AG10803 (cell line): ENCODE measurements at regions not wholly inside any gene's neighbourhood (a gene's known extent, or its start where the extent isn't known, plus 50 kb on each side); places are given as distances from the start of the nearest gene placed in this dataset.

ENCODE experiments used
- DNase-seq: peaks from one replicate; pipeline ENCODE4 v3.0.0; 2010; ENCODE audit warnings: low read depth
- H3K4me3 ChIP-seq: 2 replicates; pipeline ENCODE4 v1.5.1; 2011; ENCODE audit warnings: mild to moderate bottlenecking, low read length, control low read depth
- TF ChIP-seq, protein P1 (sequence below): conservative IDR thresholded peaks from 2 replicates; pipeline ENCODE4 v1.5.1; 2011; ENCODE audit warnings: mild to moderate bottlenecking, low read length, control low read depth, inconsistent platforms

DNA sequence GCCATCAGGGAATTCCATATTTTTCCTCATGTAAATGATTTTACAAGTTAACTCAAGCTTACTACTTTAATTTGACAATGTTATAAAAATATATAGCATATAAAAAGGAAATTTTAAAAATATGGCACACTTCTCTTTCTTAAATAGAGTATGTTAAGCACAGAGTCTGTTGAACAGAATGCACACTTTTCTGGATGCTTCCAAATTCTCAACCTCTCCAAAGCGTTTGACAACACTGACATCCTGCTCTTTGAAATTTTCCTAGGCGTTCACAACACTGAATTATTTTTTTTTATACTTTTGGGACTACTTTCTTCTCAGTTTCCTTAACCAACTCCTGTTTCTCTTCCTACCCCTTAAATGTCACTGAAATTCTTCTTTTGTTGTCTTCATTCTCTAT, 117.8 kb upstream of the PLXNA2 start:
- TF ChIP-seq, protein P1, sequence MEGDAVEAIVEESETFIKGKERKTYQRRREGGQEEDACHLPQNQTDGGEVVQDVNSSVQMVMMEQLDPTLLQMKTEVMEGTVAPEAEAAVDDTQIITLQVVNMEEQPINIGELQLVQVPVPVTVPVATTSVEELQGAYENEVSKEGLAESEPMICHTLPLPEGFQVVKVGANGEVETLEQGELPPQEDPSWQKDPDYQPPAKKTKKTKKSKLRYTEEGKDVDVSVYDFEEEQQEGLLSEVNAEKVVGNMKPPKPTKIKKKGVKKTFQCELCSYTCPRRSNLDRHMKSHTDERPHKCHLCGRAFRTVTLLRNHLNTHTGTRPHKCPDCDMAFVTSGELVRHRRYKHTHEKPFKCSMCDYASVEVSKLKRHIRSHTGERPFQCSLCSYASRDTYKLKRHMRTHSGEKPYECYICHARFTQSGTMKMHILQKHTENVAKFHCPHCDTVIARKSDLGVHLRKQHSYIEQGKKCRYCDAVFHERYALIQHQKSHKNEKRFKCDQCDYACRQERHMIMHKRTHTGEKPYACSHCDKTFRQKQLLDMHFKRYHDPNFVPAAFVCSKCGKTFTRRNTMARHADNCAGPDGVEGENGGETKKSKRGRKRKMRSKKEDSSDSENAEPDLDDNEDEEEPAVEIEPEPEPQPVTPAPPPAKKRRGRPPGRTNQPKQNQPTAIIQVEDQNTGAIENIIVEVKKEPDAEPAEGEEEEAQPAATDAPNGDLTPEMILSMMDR, result no peak
- DNase-seq, result no peak
- no peak overlapping the region for H3K4me3 ChIP-seq

DNA sequence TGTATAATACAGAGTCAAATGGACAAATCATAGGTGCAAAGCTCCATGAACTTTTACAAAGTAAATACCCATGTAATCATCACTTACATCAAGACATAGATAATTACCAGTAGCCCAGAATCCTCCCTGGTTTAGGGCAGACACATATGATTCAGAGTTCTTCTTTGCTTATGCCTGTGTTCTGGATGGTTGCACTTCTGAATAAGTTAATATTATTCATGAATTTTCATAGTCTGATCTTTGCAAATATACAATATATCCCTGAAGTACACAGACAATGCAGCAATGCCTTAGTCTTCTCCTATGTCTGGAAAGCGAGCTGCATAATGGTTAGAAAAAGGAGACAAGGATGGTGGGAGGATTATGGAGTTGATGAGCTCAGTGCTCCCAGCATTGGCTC, 122.4 kb upstream of the PLXNA2 start:
- H3K4me3 ChIP-seq, result no peak overlapping the region
- DNase-seq, result no peak
- TF ChIP-seq, protein P1, result no peak

DNA sequence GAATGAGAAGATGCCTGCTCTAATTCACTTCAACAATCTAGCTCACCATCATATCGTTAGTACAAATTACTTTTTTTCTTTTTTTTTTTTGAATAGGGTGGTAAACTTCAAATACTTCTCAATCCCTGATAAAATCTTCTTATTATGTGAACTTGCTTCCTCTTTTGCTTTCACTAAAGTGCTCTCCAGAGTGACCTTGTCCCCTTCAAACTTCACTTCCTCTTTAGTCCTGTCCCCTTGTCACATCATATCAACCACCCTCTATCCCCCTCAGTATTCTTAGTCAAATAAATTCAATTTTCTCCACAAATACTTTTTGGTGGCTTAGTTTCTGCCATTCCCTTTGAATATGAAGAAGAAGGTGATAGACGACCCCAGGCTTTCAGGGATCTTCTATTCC, 124.9 kb upstream of the PLXNA2 start:
- TF ChIP-seq, protein P1, result no peak
- no peak overlapping the region for H3K4me3 ChIP-seq
- DNase-seq, result no peak

DNA sequence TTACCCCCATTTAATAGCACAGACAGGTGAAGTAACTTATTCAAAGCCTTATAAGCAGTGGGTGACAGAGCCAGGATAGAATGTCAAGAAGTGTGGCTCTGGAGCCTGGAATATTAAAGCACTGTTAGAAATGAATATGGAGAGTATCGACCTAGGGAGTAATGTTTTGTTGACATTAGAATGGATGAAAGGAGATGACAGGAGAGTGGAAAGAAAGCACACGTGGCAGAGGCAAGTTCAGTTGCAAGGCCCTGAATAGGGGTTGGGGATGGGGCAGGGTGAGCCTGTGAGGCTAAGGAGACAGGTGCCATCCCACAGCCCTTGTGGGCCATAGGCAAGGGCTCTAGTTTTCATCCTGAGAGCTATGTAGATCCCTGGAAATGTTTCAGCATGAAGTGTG, 125.5 kb upstream of the PLXNA2 start:
- TF ChIP-seq, protein P1, result no peak
- no peak overlapping the region for H3K4me3 ChIP-seq
- no peak for DNase-seq

DNA sequence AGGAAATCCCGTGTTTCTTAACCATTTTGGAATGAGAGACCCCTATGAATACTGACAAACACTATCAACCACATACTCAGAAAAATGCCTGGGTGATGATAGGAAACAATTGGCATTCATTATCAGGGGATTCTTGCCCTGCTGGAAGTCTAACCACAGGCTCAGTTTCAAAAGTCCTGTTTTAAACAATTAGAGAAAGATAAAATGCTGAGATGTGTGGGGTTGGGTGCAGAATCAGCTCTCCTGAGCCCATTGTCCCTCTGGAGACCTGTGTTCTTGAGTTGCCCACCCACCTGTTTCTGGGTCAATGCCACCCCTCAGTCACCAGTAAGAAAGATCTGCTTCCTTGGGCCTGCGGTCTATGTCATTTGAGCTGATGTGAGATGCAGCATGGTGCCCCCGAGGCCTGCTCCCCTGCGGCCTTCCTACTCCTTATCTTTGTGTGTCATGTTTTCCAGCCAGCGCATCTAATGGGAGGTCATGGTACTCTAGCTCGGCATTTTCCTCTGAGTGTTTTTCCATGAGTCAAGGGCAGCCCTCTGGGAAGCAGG, 130.3 kb upstream of the PLXNA2 start:
- TF ChIP-seq, protein P1, result no peak
- no peak overlapping the region for H3K4me3 ChIP-seq
- DNase-seq, result no peak

DNA sequence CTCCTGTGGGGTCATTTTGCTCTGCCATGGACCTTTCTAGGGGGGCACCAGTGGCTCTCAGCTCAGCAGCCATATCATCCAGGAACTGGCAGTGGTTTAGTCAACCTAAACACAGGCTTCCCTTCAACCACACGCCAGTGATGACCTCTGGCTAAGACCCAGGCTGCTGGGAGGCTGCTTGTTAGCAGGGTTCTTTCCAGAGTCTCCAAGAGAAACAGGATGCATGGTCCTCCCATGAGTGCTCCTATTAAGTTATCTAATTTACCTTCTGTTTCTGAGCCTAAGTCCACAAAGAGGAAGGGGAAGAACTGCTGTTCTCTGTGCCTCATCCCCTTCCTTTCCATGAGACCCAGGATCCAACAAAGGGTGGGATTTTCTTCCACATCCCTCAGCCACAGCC, 137.3 kb upstream of the PLXNA2 start:
- no peak overlapping the region for H3K4me3 ChIP-seq
- TF ChIP-seq, protein P1, result no peak
- no peak for DNase-seq

DNA sequence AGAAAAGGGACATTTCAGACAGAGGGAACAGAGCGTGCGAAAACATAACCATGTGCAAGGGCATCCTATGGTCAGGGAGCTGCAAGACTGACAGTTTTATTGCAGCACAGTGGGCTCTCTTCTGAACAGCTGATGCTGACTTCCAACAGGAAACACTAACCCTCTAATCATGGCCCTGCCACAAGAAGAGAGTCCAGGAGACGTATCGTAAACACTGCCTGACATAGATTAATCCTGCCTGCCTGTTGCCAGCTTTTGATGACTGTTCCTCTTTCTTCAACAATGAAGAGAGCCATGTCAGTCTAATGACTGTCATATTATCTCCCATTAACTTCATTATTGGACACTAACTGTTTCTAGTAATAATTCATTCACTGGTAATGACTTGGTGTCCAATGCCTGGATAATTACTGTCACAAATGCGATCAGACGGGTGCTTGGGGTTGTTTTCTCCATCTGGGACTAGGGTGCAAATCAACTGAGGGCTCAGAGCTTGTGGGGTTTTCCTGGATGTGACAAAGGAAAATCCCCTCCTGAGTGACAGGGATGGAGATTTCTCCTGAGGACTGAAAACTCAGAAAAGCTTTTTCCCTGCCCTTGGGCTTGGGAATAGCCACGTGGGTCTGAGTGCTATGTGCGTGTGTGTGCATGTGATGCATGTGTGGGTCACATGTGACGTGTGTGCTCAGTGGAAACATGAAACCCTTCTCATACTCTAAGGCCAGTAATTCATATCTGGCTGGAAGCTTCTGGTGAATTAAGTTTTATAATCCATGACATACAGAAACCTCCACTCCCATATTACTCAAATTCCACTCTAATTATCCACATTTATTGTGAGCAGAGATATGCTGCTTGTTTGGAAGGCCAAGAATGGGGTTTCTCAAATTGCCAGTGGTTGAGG, 144.0 kb upstream of the PLXNA2 start:
- H3K4me3 ChIP-seq, result no peak overlapping the region
- TF ChIP-seq, protein P1, result no peak
- no peak for DNase-seq
